Smooth muscle cell (in vitro differentiated cells): ENCODE measurements at regions not wholly inside any gene's neighbourhood (a gene's known extent, or its start where the extent isn't known, plus 50 kb on each side); places are given as distances from the start of the nearest gene placed in this dataset.

Source experiments
- DNase-seq: peaks from one replicate; lab custom pipeline; 2025; ENCODE audit not compliant: unreplicated experiment; lab: John Stamatoyannopoulos, UW
- H2AFZ ChIP-seq: fragments of 200-600 bp; sonication (generic); 2 replicates; pipeline ENCODE4 v1.6.0; 2016; ENCODE audit warnings: antibody characterized with exemption, low read depth, mild to moderate bottlenecking
- H3F3A ChIP-seq: fragments of 200-600 bp; sonication (generic); 2 replicates; pipeline ENCODE4 v1.6.0; 2017; ENCODE audit warnings: antibody characterized with exemption, low read depth
- H3K27ac ChIP-seq: fragments of 200-600 bp; sonication (generic); 2 replicates; pipeline ENCODE4 v1.5.1; 2016; ENCODE audit warnings: low read depth, mild to moderate bottlenecking
- H3K27me3 ChIP-seq: fragments of 200-600 bp; sonication (generic); 2 replicates; pipeline ENCODE4 v1.6.1; 2016; ENCODE audit warnings: low read depth, mild to moderate bottlenecking
- H3K36me3 ChIP-seq: fragments of 200-600 bp; sonication (generic); 2 replicates; pipeline ENCODE4 v1.5.1; 2016; ENCODE audit warnings: low read depth
- H3K4me1 ChIP-seq: fragments of 200-600 bp; sonication (generic); 2 replicates; pipeline ENCODE4 v1.5.1; 2016; ENCODE audit warnings: low read depth
- H3K4me2 ChIP-seq: fragments of 200-600 bp; sonication (generic); 2 replicates; pipeline ENCODE4 v1.6.0; 2016; ENCODE audit warnings: mild to moderate bottlenecking
- H3K4me3 ChIP-seq: fragments of 200-600 bp; sonication (generic); 2 replicates; pipeline ENCODE4 v1.5.1; 2016; ENCODE audit warnings: mild to moderate bottlenecking
- H3K79me2 ChIP-seq: fragments of 200-600 bp; sonication (generic); 2 replicates; pipeline ENCODE4 v1.6.0; 2016; ENCODE audit warnings: low read depth, mild to moderate bottlenecking
- H3K9ac ChIP-seq: fragments of 200-600 bp; sonication (generic); 2 replicates; pipeline ENCODE4 v1.6.0; 2016; ENCODE audit warnings: low read depth
- H3K9me3 ChIP-seq: fragments of 200-600 bp; sonication (generic); replicated peaks from 2 replicates; pipeline ENCODE4 v1.5.1; 2016; ENCODE audit warnings: low read depth
- H4K20me1 ChIP-seq: fragments of 200-600 bp; sonication (generic); 2 replicates; pipeline ENCODE4 v1.6.0; 2016; ENCODE audit warnings: low read depth
- CTCF ChIP-seq: fragments of 200-600 bp; sonication (generic); IDR thresholded peaks from 2 replicates; pipeline ENCODE4 v1.5.1; 2017; ENCODE audit warnings: borderline replicate concordance, mild to moderate bottlenecking, antibody characterized with exemption; ENCODE audit not compliant: insufficient read depth, poor library complexity, severe bottlenecking
- WGBS: methylation state at CpG from one replicate; pipeline ENCODE4 v1.1.7; 2016; ENCODE audit warnings: low lambda C conversion rate; 5-methylcytosine and 5-hydroxymethylcytosine counted together

- H3K79me2 ChIP-seq: no peaks in the 10 kb centered on the region
- no peak for TF ChIP-seq CTCF
- 50% methylated on average over 2 of the region's 2 CpGs for WGBS
- H3K4me2 ChIP-seq: no peak overlapping the region
- H3K4me1 ChIP-seq: no peaks in the 10 kb centered on the region
- H3K9ac ChIP-seq: no peak overlapping the region
- H3K4me3 ChIP-seq: no peak overlapping the region
- no peaks in the 10 kb centered on the region for H4K20me1 ChIP-seq
- H3K27ac ChIP-seq: no peak overlapping the region
- DNase-seq: no peak
- H3F3A ChIP-seq: no peaks in the 10 kb centered on the region
- no peaks in the 10 kb centered on the region for H3K36me3 ChIP-seq
- H2AFZ ChIP-seq: no peak overlapping the region
- H3K27me3 ChIP-seq: no peaks in the 10 kb centered on the region
- peaks cover 5% of the 10 kb centered on the region for H3K9me3 ChIP-seq
Observed at GRCh38 chr10:111488668-111489067, 411.8 kb downstream of the ADRA2A start.

GRCh38 chr10:111491154-111491553 is 414.3 kb downstream of the ADRA2A start:
- Histone ChIP-seq H3K79me2 (no peaks in the 10 kb centered on the region), H3K4me1 (no peaks in the 10 kb centered on the region), H3K9me3 (peaks cover 5% of the 10 kb centered on the region), H3K4me2 (no peak overlapping the region), H2AFZ (no peak overlapping the region), H4K20me1 (no peaks in the 10 kb centered on the region), H3K27me3 (no peaks in the 10 kb centered on the region), H3K36me3 (no peaks in the 10 kb centered on the region), H3K27ac (no peak overlapping the region), H3K4me3 (no peak overlapping the region), H3K9ac (no peak overlapping the region), H3F3A (no peaks in the 10 kb centered on the region)
- TF ChIP-seq CTCF: no peak
- 65% methylated on average over 1 of the region's 1 CpG for WGBS
- no peak for DNase-seq

GRCh38 chr10:111493024-111493625 is 416.3 kb downstream of the ADRA2A start:
- no peaks in the 10 kb centered on the region for H4K20me1 ChIP-seq
- WGBS: 80% methylated on average over 2 of the region's 2 CpGs
- H3K4me1 ChIP-seq: no peaks in the 10 kb centered on the region
- H2AFZ ChIP-seq: no peak overlapping the region
- H3K4me3 ChIP-seq: no peak overlapping the region
- H3K9me3 ChIP-seq: peaks cover 2% of the 10 kb centered on the region
- no peaks in the 10 kb centered on the region for H3F3A ChIP-seq
- no peak for DNase-seq
- H3K79me2 ChIP-seq: no peaks in the 10 kb centered on the region
- H3K36me3 ChIP-seq: no peaks in the 10 kb centered on the region
- no peak overlapping the region for H3K27ac ChIP-seq
- H3K27me3 ChIP-seq: no peaks in the 10 kb centered on the region
- H3K9ac ChIP-seq: no peak overlapping the region
- TF ChIP-seq CTCF: no peak
- no peak overlapping the region for H3K4me2 ChIP-seq

GRCh38 chr10:111498560-111498959 is 421.7 kb downstream of the ADRA2A start:
- Histone ChIP-seq H3K79me2 (no peaks in the 10 kb centered on the region), H2AFZ (no peak overlapping the region), H4K20me1 (no peaks in the 10 kb centered on the region), H3F3A (no peaks in the 10 kb centered on the region), H3K36me3 (no peaks in the 10 kb centered on the region), H3K27me3 (no peaks in the 10 kb centered on the region), H3K9me3 (no peaks in the 10 kb centered on the region), H3K4me2 (no peak overlapping the region), H3K4me1 (no peaks in the 10 kb centered on the region), H3K27ac (no peak overlapping the region), H3K4me3 (no peak overlapping the region), H3K9ac (no peak overlapping the region)
- no peak for TF ChIP-seq CTCF
- DNase-seq: no peak
- 94% methylated on average over 1 of the region's 1 CpG for WGBS
